Superior temporal gyrus (tissue), 1 donor: ENCODE measurements at regions not wholly inside any gene's neighbourhood (a gene's known extent, or its start where the extent isn't known, plus 50 kb on each side); places are given as distances from the start of the nearest gene placed in this dataset.
"Not testable (repeated sequence)": the region's sequence is repeated elsewhere in the genome, so short reads cannot be mapped to it uniquely, and the experiment has no call there.

Source experiments
- DNase-seq: peaks from one replicate; pipeline ENCODE4 v3.0.0-alpha.2; 2016; ENCODE audit errors: extremely low spot score

DNA sequence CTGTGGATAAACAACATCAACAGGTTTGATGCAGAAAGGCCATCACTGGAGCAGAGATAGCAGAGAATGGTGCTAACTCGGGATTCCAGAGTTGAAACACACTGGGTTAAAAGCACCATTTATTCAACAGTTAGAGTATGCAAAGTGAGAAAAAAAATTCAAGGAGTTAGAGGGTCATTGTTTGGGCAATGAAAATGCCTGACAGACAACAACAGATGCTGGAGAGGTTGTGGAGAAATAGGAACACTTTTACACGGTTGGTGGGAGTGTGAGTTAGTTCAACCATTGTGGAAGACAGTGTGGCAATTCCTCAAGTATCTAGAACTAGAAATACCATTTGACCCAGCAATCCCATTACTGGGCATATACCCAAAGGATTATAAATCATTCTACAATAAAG lies 77.4 kb upstream of the SEMA3C start:
- DNase-seq, result not testable (repeated sequence)

DNA sequence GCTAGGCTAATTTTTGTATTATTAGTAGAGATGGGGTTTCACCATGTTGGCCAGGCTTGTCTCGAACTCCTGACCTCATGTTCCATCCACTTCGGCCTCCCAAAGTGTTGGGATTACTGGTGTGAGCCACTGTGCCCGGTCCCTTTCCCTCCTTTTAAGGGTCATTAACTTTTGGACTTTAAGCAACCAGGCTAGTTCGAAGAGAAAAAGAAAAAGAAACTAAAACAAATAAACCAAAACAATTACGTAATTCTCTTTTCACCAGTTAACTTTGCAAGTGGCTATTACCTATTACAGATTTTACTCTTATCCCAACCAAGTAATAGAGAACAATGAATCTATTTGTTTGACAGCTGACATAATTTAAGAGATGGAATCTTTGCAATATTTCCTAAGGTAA lies 72.8 kb upstream of the SEMA3C start:
- DNase-seq, result no peak

DNA sequence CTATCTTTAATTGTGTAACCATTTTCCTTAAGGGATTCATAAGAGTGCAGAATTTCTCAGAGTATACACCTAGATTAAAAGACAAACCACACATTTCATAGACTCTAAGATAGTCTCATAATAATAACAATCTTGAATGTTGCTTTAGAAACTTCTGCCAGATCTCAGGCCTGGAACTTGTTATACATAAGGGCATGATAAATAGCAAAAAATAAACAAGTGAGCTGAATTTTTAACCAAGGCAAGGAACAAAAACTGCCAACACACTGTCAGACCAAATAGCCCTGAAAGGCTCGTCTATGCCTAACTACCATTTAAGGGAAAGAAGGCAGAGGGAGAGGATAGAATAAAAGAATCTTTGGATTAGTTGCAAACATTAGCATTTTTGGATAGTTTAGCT lies 65.8 kb upstream of the SEMA3C start:
- DNase-seq, result no peak

DNA sequence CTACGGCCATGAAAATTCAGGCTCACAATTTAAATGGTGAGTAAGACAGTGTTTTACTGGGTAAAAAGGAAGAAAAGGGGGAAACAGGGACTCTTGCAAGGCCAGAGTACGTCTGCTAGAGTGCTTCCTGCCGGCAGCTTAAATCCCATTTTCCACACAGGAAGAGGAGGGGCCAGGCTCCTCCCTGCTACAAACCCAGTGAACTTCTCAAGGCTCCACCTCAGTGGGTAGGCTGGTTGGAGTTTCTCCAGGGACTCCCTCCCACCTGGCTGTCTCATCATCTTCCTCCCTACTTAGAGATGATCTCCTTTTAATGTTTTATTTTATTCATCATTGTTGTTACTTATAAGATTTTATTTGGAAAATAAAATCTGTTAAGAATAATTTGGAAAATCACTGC lies 62.6 kb upstream of the SEMA3C start:
- DNase-seq, result no peak

DNA sequence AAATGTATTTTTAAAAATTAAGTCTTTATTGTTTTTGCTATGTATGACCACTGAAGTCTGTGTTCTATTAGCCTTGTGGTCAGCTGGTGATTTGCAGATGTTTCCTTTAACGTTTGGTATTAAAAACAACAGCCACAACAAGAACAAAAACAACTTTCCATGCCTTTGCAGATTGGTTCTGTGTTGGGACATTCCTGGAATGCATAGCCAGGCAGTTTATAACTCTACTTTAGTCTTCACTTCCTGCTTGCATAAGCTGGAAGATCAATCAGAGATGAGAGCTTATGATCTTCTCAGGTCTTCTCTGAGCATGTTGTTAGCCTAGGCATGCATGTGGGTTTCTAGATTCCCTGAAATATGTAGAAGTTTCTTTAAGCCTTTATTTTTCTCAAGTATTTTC lies 58.9 kb upstream of the SEMA3C start:
- no peak for DNase-seq

DNA sequence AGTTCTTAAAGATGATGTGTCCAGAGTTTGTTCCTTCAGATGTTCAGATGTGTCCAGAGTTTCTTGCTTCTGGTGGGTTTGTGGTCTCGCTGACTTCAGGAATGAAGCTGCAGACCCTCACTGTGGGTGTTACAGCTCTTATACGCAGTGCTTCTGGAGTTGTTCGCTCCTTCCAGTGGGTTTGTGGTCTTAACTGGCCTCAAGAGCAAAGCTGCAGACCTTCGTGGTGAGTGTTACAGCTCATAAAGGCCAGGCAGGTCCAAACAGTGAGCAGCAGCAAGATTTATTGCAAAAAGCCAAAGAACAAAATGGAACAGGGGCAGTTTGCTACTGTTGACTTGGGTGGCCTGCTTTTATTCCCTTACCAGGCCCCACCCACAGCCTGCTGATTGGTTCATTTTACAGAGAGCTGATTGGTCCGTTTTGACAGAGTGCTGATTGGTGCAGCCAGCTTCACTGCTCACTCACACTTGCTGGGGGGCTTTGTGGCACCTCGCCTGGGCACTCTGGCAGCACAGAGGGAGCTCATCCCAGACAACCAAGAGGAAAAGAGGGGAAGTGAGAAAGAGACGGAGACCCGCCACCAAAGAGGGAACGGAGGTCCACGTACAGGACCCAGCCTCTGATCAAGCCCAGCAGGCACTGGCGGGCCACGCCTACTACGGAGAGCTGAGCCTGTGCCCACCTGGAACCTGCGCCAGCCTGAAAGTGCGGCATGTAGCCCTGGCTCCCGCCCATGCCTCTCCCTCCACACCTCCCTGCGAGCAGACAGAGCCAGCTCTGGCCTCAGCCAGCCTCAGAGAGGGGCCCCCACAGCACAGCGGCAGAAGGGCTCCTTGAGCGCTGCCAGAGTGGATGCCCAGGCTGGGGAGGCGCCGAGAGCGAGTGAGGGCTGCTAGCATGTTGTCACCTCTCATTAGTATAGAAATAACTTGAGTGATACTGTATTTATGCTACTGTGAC lies 55.8 kb upstream of the SEMA3C start:
- DNase-seq, result no peak

DNA sequence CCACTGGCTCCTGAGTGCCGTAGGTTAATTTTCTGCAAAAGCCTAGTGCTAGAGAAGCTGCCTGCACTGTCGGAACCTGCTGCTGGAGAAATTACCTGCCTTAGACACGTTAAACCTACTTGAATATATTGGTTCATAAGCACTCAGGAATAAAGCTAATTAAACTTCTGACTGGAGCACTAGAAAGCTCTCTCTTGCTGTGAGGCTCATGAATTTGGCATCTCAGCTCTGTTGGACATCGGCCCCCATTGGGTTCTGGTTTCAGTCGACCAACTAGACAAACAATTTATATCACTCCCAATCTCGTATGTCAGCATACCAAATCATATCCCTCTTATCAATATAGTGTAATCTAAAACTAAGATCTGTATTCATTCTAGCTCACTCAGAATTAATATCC lies 52.4 kb upstream of the SEMA3C start:
- DNase-seq, result no peak
